Thoracic aorta (tissue), 2 donors: ENCODE measurements at regions not wholly inside any gene's neighbourhood (a gene's known extent, or its start where the extent isn't known, plus 50 kb on each side); places are given as distances from the start of the nearest gene placed in this dataset.
"Not testable (repeated sequence)": the region's sequence is repeated elsewhere in the genome, so short reads cannot be mapped to it uniquely, and the experiment has no call there.

Source experiments
- ATAC-seq: fragments of 150-250 bp; one replicate; pipeline ENCODE4 v1.8.0; 2017; ENCODE audit warnings: low read depth; ENCODE audit not compliant: insufficient number of reproducible peaks, low FRiP score
- DNase-seq: peaks from one replicate; pipeline ENCODE4 v3.0.0-alpha.2; 2020; ENCODE audit warnings: low spot score
- H3K27ac ChIP-seq, 2 donors: fragments of 200-600 bp; sonication (generic); 1 replicate in 1 of 2; 2 replicates in 1 of 2; pipeline ENCODE4 v1.5.1; 2016; ENCODE audit warnings: mild to moderate bottlenecking in 2 of 2, moderate library complexity in 2 of 2
- H3K27me3 ChIP-seq: fragments of 200-600 bp; sonication (generic); replicated peaks from 2 replicates; pipeline ENCODE4 v1.6.0; 2016; ENCODE audit warnings: mild to moderate bottlenecking; ENCODE audit not compliant: insufficient read depth
- H3K36me3 ChIP-seq: fragments of 200-600 bp; sonication (generic); one replicate; pipeline ENCODE4 v1.5.1; 2016
- H3K4me1 ChIP-seq, 2 donors: fragments of 200-600 bp; sonication (generic); 1 replicate in 1 of 2; 2 replicates in 1 of 2; pipeline versions ENCODE4 v1.5.1 to v1.6.0; 2016; ENCODE audit warnings: low read depth in 2 of 2, mild to moderate bottlenecking in 1 of 2; ENCODE audit not compliant: control insufficient read depth in 1 of 2
- H3K4me3 ChIP-seq: fragments of 200-600 bp; sonication (generic); 2 replicates; pipeline ENCODE4 v1.5.1; 2016; ENCODE audit warnings: mild to moderate bottlenecking
- H3K9me3 ChIP-seq: fragments of 200-600 bp; sonication (generic); 2 replicates; pipeline ENCODE4 v1.5.1; 2016
- CTCF ChIP-seq: fragments of 200-600 bp; sonication (generic); IDR thresholded peaks from one replicate; pipeline ENCODE4 v1.5.1; 2019; ENCODE audit warnings: antibody characterized with exemption

DNA sequence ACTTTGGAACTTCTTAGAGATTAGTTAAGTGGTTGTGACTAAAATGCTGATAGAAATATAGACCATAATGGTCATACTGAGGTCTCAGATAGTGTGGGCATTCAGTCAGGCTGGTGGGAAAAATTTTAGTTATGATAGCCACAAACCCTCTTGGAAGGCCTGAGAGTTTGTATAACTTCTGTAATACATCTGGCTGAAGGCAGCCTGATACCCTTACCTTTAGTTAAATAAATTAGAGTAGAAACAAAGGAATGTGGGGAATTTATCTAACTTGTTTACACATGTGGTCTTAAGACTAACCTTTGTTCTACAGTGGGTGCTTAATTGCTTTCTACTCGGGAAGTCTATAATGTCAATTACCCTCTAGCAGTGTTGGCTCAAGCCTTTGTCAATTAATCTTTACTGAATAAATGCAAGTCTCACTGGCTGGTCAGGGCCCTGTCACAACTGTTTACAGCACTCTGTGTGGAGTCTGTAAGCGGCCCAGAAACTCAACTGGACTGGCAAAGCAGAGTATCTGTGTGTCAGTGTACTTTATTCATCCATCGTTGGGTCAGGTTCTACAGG, 184.0 kb downstream of the FBXO4 start:
- no peak for DNase-seq
- H3K36me3 ChIP-seq, result no peaks in the 10 kb centered on the region
- no peaks in the 10 kb centered on the region for H3K4me1 ChIP-seq
- ATAC-seq, result no peak
- no peak overlapping the region for H3K4me3 ChIP-seq
- TF ChIP-seq CTCF, result no peak
- no peaks in the 10 kb centered on the region for H3K9me3 ChIP-seq
- no peak overlapping the region for H3K27ac ChIP-seq
- H3K27me3 ChIP-seq, result no peaks in the 10 kb centered on the region

DNA sequence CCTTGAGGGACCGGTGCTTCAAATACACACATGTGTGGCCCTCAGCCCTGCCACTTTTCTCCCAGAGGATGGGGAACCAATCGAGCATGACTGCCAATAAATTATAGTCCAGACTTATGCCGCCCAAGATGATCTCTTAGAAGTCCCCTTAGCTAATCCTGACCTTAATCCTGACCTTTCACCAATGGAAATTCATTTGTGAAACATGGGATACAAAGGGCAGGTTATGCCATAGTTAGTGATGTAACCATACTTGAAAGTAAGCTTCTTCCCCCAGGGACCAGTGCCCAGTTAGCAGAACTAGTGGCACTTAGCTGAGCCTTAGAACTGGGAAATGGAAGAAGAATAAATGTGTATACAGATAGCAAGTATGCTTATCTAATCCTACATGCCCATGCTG, 190.6 kb downstream of the FBXO4 start:
- H3K4me1 ChIP-seq, H3K27me3 ChIP-seq, H3K4me3 ChIP-seq, H3K27ac ChIP-seq, H3K36me3 ChIP-seq, DNase-seq, H3K9me3 ChIP-seq, ATAC-seq: not testable (repeated sequence)

- H3K9me3 ChIP-seq, result no peaks in the 10 kb centered on the region
- H3K4me1 ChIP-seq, result no peaks in the 10 kb centered on the region
- no peak for TF ChIP-seq CTCF
- no peak overlapping the region for H3K27ac ChIP-seq
- H3K36me3 ChIP-seq, result no peaks in the 10 kb centered on the region
- no peak for ATAC-seq
- DNase-seq, result no peak
- no peak overlapping the region for H3K4me3 ChIP-seq
- no peaks in the 10 kb centered on the region for H3K27me3 ChIP-seq
These were observed 195.0 kb downstream of the FBXO4 start for GRCh38 chr5:42120070-42120469.

GRCh38 chr5:42121401-42121800, 196.3 kb downstream of the FBXO4 start:
- H3K27ac ChIP-seq, result no peak overlapping the region
- H3K36me3 ChIP-seq, result no peaks in the 10 kb centered on the region
- H3K4me3 ChIP-seq, result no peak overlapping the region
- no peak for TF ChIP-seq CTCF
- ATAC-seq (no peak), DNase-seq (no peak)
- no peaks in the 10 kb centered on the region for H3K4me1 ChIP-seq
- H3K27me3 ChIP-seq, result no peaks in the 10 kb centered on the region
- no peaks in the 10 kb centered on the region for H3K9me3 ChIP-seq

- H3K36me3 ChIP-seq, result no peaks in the 10 kb centered on the region
- no peaks in the 10 kb centered on the region for H3K4me1 ChIP-seq
- H3K9me3 ChIP-seq, result no peaks in the 10 kb centered on the region
- H3K27me3 ChIP-seq, result no peaks in the 10 kb centered on the region
- no peak for TF ChIP-seq CTCF
- H3K27ac ChIP-seq, result no peak overlapping the region
- no peak for DNase-seq
- no peak overlapping the region for H3K4me3 ChIP-seq
- no peak for ATAC-seq
These were observed 206.0 kb downstream of the FBXO4 start for GRCh38 chr5:42131081-42131480.

- Histone ChIP-seq H3K4me1 (no peaks in the 10 kb centered on the region), H3K9me3 (peaks cover 4% of the 10 kb centered on the region)
- ATAC-seq, result no peak
These were observed 218.3 kb downstream of the FBXO4 start for GRCh38 chr5:42143361-42143760.

More at GRCh38 chr5:42143361-42143760, 218.3 kb downstream of the FBXO4 start:
- DNase-seq, result no peak
- no peak for TF ChIP-seq CTCF
- H3K4me3 ChIP-seq, result no peak overlapping the region
- H3K27ac ChIP-seq, result no peak overlapping the region
- H3K27me3 ChIP-seq, result no peaks in the 10 kb centered on the region
- H3K36me3 ChIP-seq, result no peaks in the 10 kb centered on the region
